Spleen (tissue), 11 donors: ENCODE measurements at regions not wholly inside any gene's neighbourhood (a gene's known extent, or its start where the extent isn't known, plus 50 kb on each side); places are given as distances from the start of the nearest gene placed in this dataset.
A peak's percentile ranks its signal among the peaks of the same experiment; 100 is the strongest.

ENCODE experiments used
- DNase-seq: peaks from one replicate; pipeline ENCODE4 v3.0.0-alpha.2; 2020
- H3K27ac ChIP-seq, 8 donors: fragments of 200-600 bp; sonication (generic) in 7 of 8; 1 replicate in 4 of 8; 2 replicates in 4 of 8; pipeline versions ENCODE4 v1.5.0 to v1.8.0; 2016 to 2021; ENCODE audit warnings: inconsistent platforms in 4 of 8, mild to moderate bottlenecking in 4 of 8, moderate library complexity in 1 of 8
- H3K27me3 ChIP-seq, 7 donors: fragments of 200-600 bp; sonication (generic) in 6 of 7; replicated peaks in 1 of 7; 1 replicate in 4 of 7; 2 replicates in 3 of 7; pipeline versions ENCODE4 v1.5.0 to v1.8.0; 2016 to 2021; ENCODE audit warnings: inconsistent platforms in 3 of 7, mild to moderate bottlenecking in 1 of 7
- H3K36me3 ChIP-seq, 6 donors: fragments of 200-600 bp; sonication (generic) in 5 of 6; 1 replicate in 4 of 6; 2 replicates in 2 of 6; pipeline versions ENCODE4 v1.5.0 to v1.8.0; 2016 to 2021; ENCODE audit warnings: inconsistent platforms in 2 of 6
- H3K4me1 ChIP-seq, 6 donors: fragments of 200-600 bp; sonication (generic) in 5 of 6; 1 replicate in 3 of 6; 2 replicates in 3 of 6; pipeline versions ENCODE4 v1.5.0 to v1.8.0; 2016 to 2021; ENCODE audit warnings: inconsistent platforms in 3 of 6
- H3K4me3 ChIP-seq, 8 donors: fragments of 200-600 bp; sonication (generic) in 7 of 8; 1 replicate in 4 of 8; 2 replicates in 4 of 8; pipeline versions ENCODE4 v1.5.0 to v1.8.0; 2016 to 2021; ENCODE audit warnings: inconsistent platforms in 4 of 8, mild to moderate bottlenecking in 4 of 8, moderate library complexity in 2 of 8
- H3K9me3 ChIP-seq, 8 donors: fragments of 200-600 bp; sonication (generic) in 7 of 8; 1 replicate in 4 of 8; 2 replicates in 4 of 8; pipeline versions ENCODE4 v1.5.0 to v1.8.0; 2016 to 2021; ENCODE audit warnings: inconsistent platforms in 4 of 8
- POLR2A ChIP-seq, 3 donors: fragments of 450-650 bp; IDR thresholded peaks; one replicate each; pipeline ENCODE4 v1.5.1; 2017; ENCODE audit warnings: antibody characterized with exemption in 3 of 3, mild to moderate bottlenecking in 1 of 3
- POLR2AphosphoS5 ChIP-seq, 3 donors: sonication (generic); formaldehyde crosslinking; IDR thresholded peaks; one replicate each; pipeline ENCODE4 v1.5.1; 2017; ENCODE audit warnings: antibody characterized with exemption in 3 of 3
- WGBS, 5 donors: extraction: QIAGEN DNeasy Blood & Tissue Kit in 3 of 5; methylation state at CpG; one replicate each; pipeline versions ENCODE4 v1.1.5 to v1.1.7; 2013 to 2018; 5-methylcytosine and 5-hydroxymethylcytosine counted together
- intact Hi-C: fragments of 100-400 bp; cut with DNase I; formaldehyde crosslinking; loops from one replicate; pipeline ENCODE4 v1.15.0; 2023; ENCODE audit warnings: low total_unique reads
- TF ChIP-seq, protein P1 (sequence below), 11 experiments: fragments of 200-600 bp in 7 of 11; fragments of 450-650 bp in 4 of 11; sonication (generic) in 4 of 11; IDR thresholded peaks in 8 of 11; conservative IDR thresholded peaks in 3 of 11; 1 replicate in 7 of 11; 2 replicates in 4 of 11; pipeline versions ENCODE4 v1.4.0 to v1.8.0; 2016 to 2021; ENCODE audit warnings: antibody characterized with exemption in 11 of 11, inconsistent platforms in 4 of 11, mild to moderate bottlenecking in 1 of 11
- donor health status: healthy with polysubstance abuse.
- donor health status: DM: no; HTN: no; CAD: no; lungs with moderate emphysema.
- donor health status: DM: no; HTN: no; CAD: no.
- donor health status: Bipolar disorder and iron deficiency.
- donor health status: healthy.
- donor health status: DM: no; HTN: no; CAD: no.
- donor health status: DM: yes; HTN: yes; CAD: no.

DNA sequence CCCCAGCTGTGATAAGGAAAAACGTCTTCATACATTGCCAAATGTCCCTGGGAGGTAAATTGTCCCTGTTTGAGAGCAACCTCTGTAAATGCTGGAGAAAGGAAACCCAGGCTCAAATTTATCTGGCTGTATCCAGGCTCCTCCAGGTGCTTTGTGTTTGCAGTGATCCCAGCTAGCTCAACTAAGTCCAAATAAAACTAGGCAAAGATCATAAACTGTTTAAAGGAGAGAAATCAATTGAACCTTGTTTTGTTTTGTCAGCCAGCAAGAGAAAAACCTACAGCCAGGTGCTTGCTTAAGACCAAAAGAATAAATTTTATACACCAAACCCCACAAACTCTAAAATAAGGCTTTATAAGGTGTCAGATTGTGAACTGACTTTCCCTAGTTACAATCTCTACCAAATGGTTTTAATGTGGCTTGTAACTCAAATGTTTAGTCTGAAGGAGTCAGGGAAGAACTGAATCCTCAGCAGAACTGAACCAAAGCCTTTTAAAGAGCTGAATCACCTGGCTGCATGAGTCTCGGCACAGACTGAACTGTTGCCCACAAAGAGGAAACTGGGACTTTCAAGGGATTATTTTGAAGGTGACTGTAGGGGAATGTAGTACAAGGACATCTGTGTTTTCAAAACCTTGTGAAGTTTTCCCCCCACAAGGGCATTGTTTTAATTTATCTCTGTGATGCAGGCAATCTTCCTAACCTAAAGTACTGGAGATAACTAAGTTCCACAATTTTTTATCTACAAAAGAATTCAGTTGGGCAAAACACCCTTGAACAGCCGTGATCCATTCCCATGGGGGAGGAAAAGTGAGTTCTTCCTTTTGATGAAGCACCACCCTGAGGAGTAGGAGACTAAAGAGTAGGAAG is 201.7 kb upstream of the TARS1 start:
- no peak for DNase-seq
- intact Hi-C loops = no loop called here
- 21 to 33% (median 27%) methylated on average over 3 of the region's 3 CpGs for WGBS, 5 donors

DNA sequence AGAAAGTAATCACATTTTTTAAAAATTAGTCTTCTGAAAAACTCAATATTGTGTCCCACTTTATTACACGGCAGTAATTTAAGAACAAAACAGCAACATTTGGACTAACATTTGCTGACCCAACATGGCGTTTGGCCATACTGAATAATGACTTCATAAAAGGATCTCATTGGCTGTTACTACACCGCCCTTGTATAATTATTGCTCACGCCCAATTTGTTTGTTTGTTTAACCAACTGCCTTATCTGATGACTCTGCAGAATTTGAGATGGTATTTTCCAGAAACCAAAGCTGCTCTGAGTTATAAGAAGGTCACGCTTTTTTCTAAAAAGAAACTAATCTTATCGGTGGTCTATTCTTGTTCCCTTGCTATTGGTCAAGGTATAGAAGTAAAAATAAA is 200.2 kb upstream of the TARS1 start:
- Histone ChIP-seq H3K36me3 (no peaks in the 10 kb centered on the region), H3K27ac (peak overlapping the region in 5 of 8 donors; percentile 52 to 79 (median 55)), H3K4me1 (peaks cover 5 to 32% (median 18%) of the 10 kb centered on the region in 6 donors), H3K27me3 (no peaks in the 10 kb centered on the region), H3K9me3 (no peaks in the 10 kb centered on the region), H3K4me3 (no peak overlapping the region)
- intact Hi-C loops = no loop called here
- TF ChIP-seq, protein P1, sequence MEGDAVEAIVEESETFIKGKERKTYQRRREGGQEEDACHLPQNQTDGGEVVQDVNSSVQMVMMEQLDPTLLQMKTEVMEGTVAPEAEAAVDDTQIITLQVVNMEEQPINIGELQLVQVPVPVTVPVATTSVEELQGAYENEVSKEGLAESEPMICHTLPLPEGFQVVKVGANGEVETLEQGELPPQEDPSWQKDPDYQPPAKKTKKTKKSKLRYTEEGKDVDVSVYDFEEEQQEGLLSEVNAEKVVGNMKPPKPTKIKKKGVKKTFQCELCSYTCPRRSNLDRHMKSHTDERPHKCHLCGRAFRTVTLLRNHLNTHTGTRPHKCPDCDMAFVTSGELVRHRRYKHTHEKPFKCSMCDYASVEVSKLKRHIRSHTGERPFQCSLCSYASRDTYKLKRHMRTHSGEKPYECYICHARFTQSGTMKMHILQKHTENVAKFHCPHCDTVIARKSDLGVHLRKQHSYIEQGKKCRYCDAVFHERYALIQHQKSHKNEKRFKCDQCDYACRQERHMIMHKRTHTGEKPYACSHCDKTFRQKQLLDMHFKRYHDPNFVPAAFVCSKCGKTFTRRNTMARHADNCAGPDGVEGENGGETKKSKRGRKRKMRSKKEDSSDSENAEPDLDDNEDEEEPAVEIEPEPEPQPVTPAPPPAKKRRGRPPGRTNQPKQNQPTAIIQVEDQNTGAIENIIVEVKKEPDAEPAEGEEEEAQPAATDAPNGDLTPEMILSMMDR (IDR thresholded peaks at IDR 0.05 in 8 of 11, conservative IDR thresholded peaks at IDR 0.05 in 3 of 11) = no peak
- TF ChIP-seq POLR2AphosphoS5 (IDR thresholded peaks at IDR 0.05) (no peak), POLR2A (IDR thresholded peaks at IDR 0.05) (no peak)
- no peak for DNase-seq
- WGBS, 5 donors = 83 to 90% (median 87%) methylated on average over 6 of the region's 6 CpGs

More for the DNA sequence above, 201.7 kb upstream of the TARS1 start:
- TF ChIP-seq POLR2A (IDR thresholded peaks at IDR 0.05) (no peak), POLR2AphosphoS5 (IDR thresholded peaks at IDR 0.05) (peak in 1 of 3 donors; percentile 35)
- TF ChIP-seq, protein P1 (IDR thresholded peaks at IDR 0.05 in 8 of 11, conservative IDR thresholded peaks at IDR 0.05 in 3 of 11) = no peak
- Histone ChIP-seq H3K27me3 (no peaks in the 10 kb centered on the region), H3K4me3 (no peak overlapping the region), H3K4me1 (peaks cover 5 to 32% (median 18%) of the 10 kb centered on the region in 6 donors), H3K36me3 (no peaks in the 10 kb centered on the region), H3K27ac (peak overlapping the region in 7 of 8 donors; percentile 43 to 79 (median 54)), H3K9me3 (no peaks in the 10 kb centered on the region)

DNA sequence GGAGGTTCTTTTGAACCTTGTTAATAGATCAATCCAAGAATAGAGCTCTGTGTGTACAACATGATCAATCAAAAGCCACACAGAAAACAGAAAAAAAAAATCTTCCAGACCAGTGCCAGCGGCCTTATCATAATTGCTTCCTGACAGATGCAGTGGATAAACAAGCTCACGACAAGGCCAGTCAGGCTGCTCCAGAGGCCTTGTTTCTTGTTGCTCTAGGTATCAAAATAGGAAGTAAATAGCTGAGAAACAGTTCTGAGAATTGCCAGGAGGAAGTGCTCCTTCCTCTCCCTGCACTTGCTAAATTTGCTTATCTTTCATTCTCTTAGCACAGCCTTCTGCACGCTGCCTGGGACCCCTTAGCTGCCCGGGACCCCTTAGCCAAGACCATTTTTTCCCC is 199.0 kb upstream of the TARS1 start:
- Histone ChIP-seq H3K27me3 (no peaks in the 10 kb centered on the region), H3K4me1 (peaks cover 5 to 32% (median 18%) of the 10 kb centered on the region in 6 donors), H3K27ac (peak overlapping the region in 6 of 8 donors; percentile 9 to 51 (median 32)), H3K36me3 (no peaks in the 10 kb centered on the region), H3K4me3 (no peak overlapping the region), H3K9me3 (no peaks in the 10 kb centered on the region)
- intact Hi-C loops = no loop called here
- TF ChIP-seq, protein P1 (IDR thresholded peaks at IDR 0.05 in 8 of 11, conservative IDR thresholded peaks at IDR 0.05 in 3 of 11) = no peak
- TF ChIP-seq POLR2AphosphoS5 (IDR thresholded peaks at IDR 0.05) = peak in 1 of 3 donors; percentile 72
- WGBS, 5 donors = 8 to 12% (median 11%) methylated on average over 4 of the region's 4 CpGs
- DNase-seq = no peak

DNA sequence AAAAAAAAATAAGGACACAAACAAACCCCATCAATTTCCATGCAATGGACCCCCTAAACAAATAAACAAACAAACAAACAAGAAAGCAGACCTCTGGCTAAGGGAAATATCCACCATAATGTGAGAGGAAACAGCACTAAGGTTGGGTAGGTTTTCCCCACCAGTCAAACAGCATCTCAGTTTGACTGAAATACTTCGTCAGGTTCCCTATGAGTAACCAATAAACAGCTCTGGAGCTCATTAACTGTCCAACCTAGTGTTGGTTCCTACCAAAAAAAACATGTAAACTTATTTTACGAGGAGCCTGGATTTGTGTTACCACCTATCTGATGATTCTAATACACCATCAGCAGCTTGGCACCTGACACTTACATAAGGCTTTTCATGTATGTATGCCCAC is 198.5 kb upstream of the TARS1 start:
- no peaks in the 10 kb centered on the region for H3K27me3 ChIP-seq
- TF ChIP-seq, protein P1 (IDR thresholded peaks at IDR 0.05 in 8 of 11, conservative IDR thresholded peaks at IDR 0.05 in 3 of 11) = no peak
- intact Hi-C loops = no loop called here
- no peak overlapping the region for H3K4me3 ChIP-seq
- H3K4me1 ChIP-seq = peaks cover 5 to 32% (median 18%) of the 10 kb centered on the region in 6 donors
- no peaks in the 10 kb centered on the region for H3K9me3 ChIP-seq
- H3K27ac ChIP-seq = peak overlapping the region in 2 of 8 donors; percentile 22 to 37
- no peaks in the 10 kb centered on the region for H3K36me3 ChIP-seq
- no peak for DNase-seq
- 77 to 88% (median 82%) methylated on average over 2 of the region's 2 CpGs for WGBS, 5 donors
